ENCODE measurements at regions not wholly inside any gene's neighbourhood (a gene's known extent, or its start where the extent isn't known, plus 50 kb on each side); places are given as distances from the start of the nearest gene placed in this dataset.

GRCh38 chr12:77118696-77119095 lies 53.3 kb upstream of the E2F7 start:
- TF ChIP-seq POLR2A (IDR thresholded peaks at IDR 0.05; ENCODE audit: low read depth, low read length) (no peak), POLR2AphosphoS5 (IDR thresholded peaks at IDR 0.05; ENCODE audit: low read depth, low read length) (no peak), SPI1 (IDR thresholded peaks at IDR 0.05; ENCODE audit: low read depth, low read length) (no peak), TAF1 (IDR thresholded peaks at IDR 0.05; ENCODE audit: low read depth, low read length) (no peak), POU2F2 (IDR thresholded peaks at IDR 0.05; ENCODE audit: low read depth, low read length) (no peak)
